HepG2 (cell line): ENCODE measurements at regions not wholly inside any gene's neighbourhood (a gene's known extent, or its start where the extent isn't known, plus 50 kb on each side); places are given as distances from the start of the nearest gene placed in this dataset.

ENCODE experiments used
- ATAC-seq: fragments of 200-7000 bp; cut with Tn5 transposase; 3 replicates; pipeline ENCODE4 v1.9.1; 2020; ENCODE audit warnings: mild to moderate bottlenecking, moderate library complexity
- BruUV-seq: library from RNA; stranded (reverse); fragments of 400-500 nt; replicated peaks from 2 replicates; lab custom pipeline; 2021; lab: Mats Ljungman, UMichigan
- CTCF ChIA-PET: fragments of 300-600 bp; formaldehyde crosslinking; extraction: SDS; loops from one replicate; lab custom pipeline; 2021; ENCODE audit warnings: low total read pairs, inconsistent platforms, low intra/inter-chr PET ratio; lab: Yijun Ruan, JAX
- POLR2A ChIA-PET: fragments of 350-600 bp; sonication (Branson Sonifier 250); formaldehyde crosslinking; loops from one replicate; lab custom pipeline; 2020; ENCODE audit warnings: antibody characterized with exemption, inconsistent platforms; lab: Yijun Ruan, JAX
- DNase-seq: peaks from one replicate; pipeline ENCODE4 v3.0.0-alpha.2; 2015; ENCODE audit warnings: low spot score
- FAIRE-seq: peaks from 3 replicates; lab custom pipeline; 2011; peaks lifted over from hg19 to GRCh38; lab: Jason Lieb, UNC
- H2AFZ ChIP-seq: one replicate; pipeline ENCODE4 v1.6.1; 2011; ENCODE audit warnings: low read length, inconsistent platforms
- H3K27ac ChIP-seq: fragments of 300-600 bp; 3 replicates; pipeline ENCODE4 v1.8.0; 2011; ENCODE audit warnings: mixed run types, mild to moderate bottlenecking, mixed read lengths, low read length, inconsistent platforms; ENCODE audit not compliant: insufficient read depth; ENCODE audit errors: extremely low read length
- H3K27me3 ChIP-seq, 2 experiments: fragments of 200-600 bp in 1 of 2; 2 replicates in 1 of 2; 3 replicates in 1 of 2; pipeline versions ENCODE4 v1.6.0 to v1.8.0; 2011; ENCODE audit warnings: low read length in 2 of 2, mild to moderate bottlenecking in 2 of 2, moderate library complexity in 2 of 2, inconsistent platforms in 1 of 2; ENCODE audit not compliant: insufficient read depth in 2 of 2, control insufficient read depth in 1 of 2
- H3K36me3 ChIP-seq, 2 experiments: fragments of 200-600 bp in 1 of 2; replicated peaks in 1 of 2; 2 replicates in 1 of 2; 3 replicates in 1 of 2; pipeline versions ENCODE4 v1.5.1 to v1.8.0; 2011; ENCODE audit warnings: low read length in 2 of 2, inconsistent platforms in 1 of 2; ENCODE audit not compliant: insufficient read depth in 2 of 2, control insufficient read depth in 1 of 2
- H3K4me1 ChIP-seq: 2 replicates; pipeline ENCODE4 v1.5.1; 2012; ENCODE audit warnings: low read length, inconsistent platforms; ENCODE audit not compliant: insufficient read depth
- H3K4me2 ChIP-seq: 2 replicates; pipeline ENCODE4 v1.6.0; 2011; ENCODE audit warnings: low read depth, low read length, inconsistent platforms
- H3K4me3 ChIP-seq, 3 experiments: fragments of 200-600 bp in 1 of 3; sonication (generic), shearing (Covaris generic) in 1 of 3; replicated peaks in 1 of 3; 2 replicates each; pipeline ENCODE4 v1.5.1; 2011 to 2016; ENCODE audit warnings: low read length in 3 of 3, inconsistent platforms in 2 of 3, low read depth in 2 of 3, mild to moderate bottlenecking in 2 of 3, control low read depth in 1 of 3, mixed read lengths in 1 of 3; ENCODE audit not compliant: insufficient read depth in 1 of 3
- H3K79me2 ChIP-seq: one replicate; pipeline ENCODE4 v1.6.1; 2011; ENCODE audit warnings: low read length, inconsistent platforms; ENCODE audit not compliant: insufficient read depth
- H3K9ac ChIP-seq: 2 replicates; pipeline ENCODE4 v1.6.0; 2011; ENCODE audit warnings: mild to moderate bottlenecking, low read depth, low read length, inconsistent platforms; ENCODE audit not compliant: insufficient read depth
- H3K9me3 ChIP-seq: 2 replicates; pipeline ENCODE4 v1.5.1; 2012; ENCODE audit warnings: mild to moderate bottlenecking, low read length
- H4K20me1 ChIP-seq: 2 replicates; pipeline ENCODE4 v1.6.0; 2011; ENCODE audit warnings: inconsistent platforms, mild to moderate bottlenecking, low read length, moderate library complexity; ENCODE audit not compliant: insufficient read depth
- ATF3 ChIP-seq: sonication (generic); formaldehyde crosslinking; IDR thresholded peaks from 2 replicates; pipeline ENCODE4 v1.4.0; 2020; ENCODE audit warnings: missing genetic modification reagents
- BRF2 ChIP-seq: sonication (generic); formaldehyde crosslinking; IDR thresholded peaks from 2 replicates; pipeline ENCODE4 v1.8.1; 2022; ENCODE audit warnings: mild to moderate bottlenecking, missing genetic modification reagents
- FOXO1 ChIP-seq: sonication (generic); formaldehyde crosslinking; IDR thresholded peaks from 2 replicates; pipeline ENCODE4 v1.4.0; 2020; ENCODE audit warnings: missing genetic modification reagents
- KAT7 ChIP-seq: IDR thresholded peaks from 2 replicates; pipeline ENCODE4 v1.6.1; 2018; ENCODE audit warnings: borderline replicate concordance, missing compliant biosample characterization
- RFX3 ChIP-seq: IDR thresholded peaks from 2 replicates; pipeline ENCODE4 v1.6.1; 2016; ENCODE audit warnings: missing biosample characterization, missing genetic modification reagents
- TBL1XR1 ChIP-seq: fragments of 150-350 bp; IDR thresholded peaks from 2 replicates; pipeline ENCODE4 v1.6.1; 2014; ENCODE audit warnings: borderline replicate concordance, low read length; ENCODE audit not compliant: partially characterized antibody
- U2AF2 ChIP-seq: fragments of 200-400 bp; formaldehyde crosslinking; IDR thresholded peaks from 2 replicates; pipeline ENCODE4 v1.6.1; 2017; ENCODE audit warnings: low read depth, mild to moderate bottlenecking, low read length
- WIZ ChIP-seq: sonication (generic); formaldehyde crosslinking; IDR thresholded peaks from 2 replicates; pipeline ENCODE4 v1.5.1; 2020; ENCODE audit warnings: mild to moderate bottlenecking, missing genetic modification reagents
- YEATS4 ChIP-seq: sonication (generic); formaldehyde crosslinking; IDR thresholded peaks from 2 replicates; pipeline ENCODE4 v1.4.0; 2020; ENCODE audit warnings: missing genetic modification reagents, borderline replicate concordance
- ZFP82 ChIP-seq: sonication (generic); formaldehyde crosslinking; IDR thresholded peaks from 2 replicates; pipeline ENCODE4 v1.5.1; 2020; ENCODE audit warnings: mild to moderate bottlenecking, missing genetic modification reagents, borderline replicate concordance
- ZMYM2 ChIP-seq: sonication (generic); formaldehyde crosslinking; IDR thresholded peaks from 2 replicates; pipeline ENCODE4 v1.8.0; 2022; ENCODE audit warnings: mild to moderate bottlenecking, missing genetic modification reagents
- ZNF510 ChIP-seq: sonication (generic); formaldehyde crosslinking; IDR thresholded peaks from 2 replicates; pipeline ENCODE4 v1.4.0; 2020; ENCODE audit warnings: low read depth, mild to moderate bottlenecking, missing genetic modification reagents
- ZNF556 ChIP-seq: sonication (generic); formaldehyde crosslinking; IDR thresholded peaks from 2 replicates; pipeline ENCODE4 v1.4.0; 2020; ENCODE audit warnings: mild to moderate bottlenecking, missing genetic modification reagents, borderline replicate concordance
- WGBS: methylation state at CpG from one replicate; pipeline ENCODE4 v1.1.6; 2017; ENCODE audit warnings: low lambda C conversion rate; 5-methylcytosine and 5-hydroxymethylcytosine counted together
- in situ Hi-C: cut with HindIII; loops from 2 replicates; pipeline ENCODE4 v1.10.0; 2017; ENCODE audit warnings: low pct_unique_long_range_greater_than_20kb; ENCODE audit not compliant: extremely low pct_ligation_motif_present
- intact Hi-C: fragments of 100-400 bp; cut with micrococcal nuclease; formaldehyde crosslinking; loops from one replicate; pipeline ENCODE4 v1.10.0; 2022; ENCODE audit not compliant: unreplicated experiment
- TF ChIP-seq, protein P1 (sequence below): sonication (generic); formaldehyde crosslinking; IDR thresholded peaks from 2 replicates; pipeline ENCODE4 v1.8.1; 2023; ENCODE audit warnings: missing genetic modification reagents, inconsistent platforms, borderline replicate concordance
- TF ChIP-seq, protein P2 (sequence below): sonication (generic); formaldehyde crosslinking; IDR thresholded peaks from 2 replicates; pipeline ENCODE4 v1.5.0; 2020; ENCODE audit warnings: mild to moderate bottlenecking, missing genetic modification reagents

GRCh38 chr5:6118691-6119090, 259.7 kb downstream of the MED10 start (continued):
- TF ChIP-seq TBL1XR1, result no peak
- no peak for TF ChIP-seq RFX3
- no peak for TF ChIP-seq KAT7 (CRISPR knock-in tag)
- TF ChIP-seq, protein P1, sequence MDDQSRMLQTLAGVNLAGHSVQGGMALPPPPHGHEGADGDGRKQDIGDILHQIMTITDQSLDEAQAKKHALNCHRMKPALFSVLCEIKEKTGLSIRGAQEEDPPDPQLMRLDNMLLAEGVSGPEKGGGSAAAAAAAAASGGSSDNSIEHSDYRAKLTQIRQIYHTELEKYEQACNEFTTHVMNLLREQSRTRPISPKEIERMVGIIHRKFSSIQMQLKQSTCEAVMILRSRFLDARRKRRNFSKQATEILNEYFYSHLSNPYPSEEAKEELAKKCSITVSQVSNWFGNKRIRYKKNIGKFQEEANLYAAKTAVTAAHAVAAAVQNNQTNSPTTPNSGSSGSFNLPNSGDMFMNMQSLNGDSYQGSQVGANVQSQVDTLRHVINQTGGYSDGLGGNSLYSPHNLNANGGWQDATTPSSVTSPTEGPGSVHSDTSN (CRISPR knock-in tag), result no peak

- CTCF ChIA-PET, result no interaction called here
- ATAC-seq, result no peak
- no peaks in the 10 kb centered on the region for H3K36me3 ChIP-seq
- no TSS peak for BruUV-seq
- intact Hi-C loops (no loop called here), in situ Hi-C loops (no loop called here)
- no peaks in the 10 kb centered on the region for H3K79me2 ChIP-seq
- no peak for FAIRE-seq
- POLR2A ChIA-PET, result no interaction called here
- H4K20me1 ChIP-seq, result no peaks in the 10 kb centered on the region
- H3K27me3 ChIP-seq, result no peaks in the 10 kb centered on the region
- H3K4me1 ChIP-seq, result no peaks in the 10 kb centered on the region
- WGBS, result 0% methylated on average over 1 of the region's 1 CpG
- no peak overlapping the region for H3K4me2 ChIP-seq
- no peak overlapping the region for H2AFZ ChIP-seq
- TF ChIP-seq ZFP82 (CRISPR knock-in tag) (no peak), BRF2 (CRISPR knock-in tag) (no peak), ATF3 (CRISPR knock-in tag) (no peak), WIZ (no peak), ZMYM2 (CRISPR knock-in tag) (no peak), ZNF510 (CRISPR knock-in tag) (no peak), U2AF2 (no peak), FOXO1 (CRISPR knock-in tag) (no peak), YEATS4 (no peak), ZNF556 (no peak)
- TF ChIP-seq, protein P2, sequence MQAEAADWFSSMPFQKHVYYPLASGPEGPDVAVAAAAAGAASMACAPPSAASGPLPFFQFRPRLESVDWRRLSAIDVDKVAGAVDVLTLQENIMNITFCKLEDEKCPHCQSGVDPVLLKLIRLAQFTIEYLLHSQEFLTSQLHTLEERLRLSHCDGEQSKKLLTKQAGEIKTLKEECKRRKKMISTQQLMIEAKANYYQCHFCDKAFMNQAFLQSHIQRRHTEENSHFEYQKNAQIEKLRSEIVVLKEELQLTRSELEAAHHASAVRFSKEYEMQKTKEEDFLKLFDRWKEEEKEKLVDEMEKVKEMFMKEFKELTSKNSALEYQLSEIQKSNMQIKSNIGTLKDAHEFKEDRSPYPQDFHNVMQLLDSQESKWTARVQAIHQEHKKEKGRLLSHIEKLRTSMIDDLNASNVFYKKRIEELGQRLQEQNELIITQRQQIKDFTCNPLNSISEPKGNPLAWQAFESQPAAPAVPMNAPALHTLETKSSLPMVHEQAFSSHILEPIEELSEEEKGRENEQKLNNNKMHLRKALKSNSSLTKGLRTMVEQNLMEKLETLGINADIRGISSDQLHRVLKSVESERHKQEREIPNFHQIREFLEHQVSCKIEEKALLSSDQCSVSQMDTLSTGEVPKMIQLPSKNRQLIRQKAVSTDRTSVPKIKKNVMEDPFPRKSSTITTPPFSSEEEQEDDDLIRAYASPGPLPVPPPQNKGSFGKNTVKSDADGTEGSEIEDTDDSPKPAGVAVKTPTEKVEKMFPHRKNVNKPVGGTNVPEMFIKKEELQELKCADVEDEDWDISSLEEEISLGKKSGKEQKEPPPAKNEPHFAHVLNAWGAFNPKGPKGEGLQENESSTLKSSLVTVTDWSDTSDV (CRISPR knock-in tag), result no peak
- no peaks in the 10 kb centered on the region for H3K9me3 ChIP-seq
- DNase-seq, result no peak
- H3K4me3 ChIP-seq, result no peak overlapping the region
- no peak overlapping the region for H3K9ac ChIP-seq
- no peak overlapping the region for H3K27ac ChIP-seq
Observed at GRCh38 chr5:6117212-6117611, 261.1 kb downstream of the MED10 start.
